ENCODE measurements at regions not wholly inside any gene's neighbourhood (a gene's known extent, or its start where the extent isn't known, plus 50 kb on each side); places are given as distances from the start of the nearest gene placed in this dataset.
"Not testable (repeated sequence)": the region's sequence is repeated elsewhere in the genome, so short reads cannot be mapped to it uniquely, and the experiment has no call there.

DNA sequence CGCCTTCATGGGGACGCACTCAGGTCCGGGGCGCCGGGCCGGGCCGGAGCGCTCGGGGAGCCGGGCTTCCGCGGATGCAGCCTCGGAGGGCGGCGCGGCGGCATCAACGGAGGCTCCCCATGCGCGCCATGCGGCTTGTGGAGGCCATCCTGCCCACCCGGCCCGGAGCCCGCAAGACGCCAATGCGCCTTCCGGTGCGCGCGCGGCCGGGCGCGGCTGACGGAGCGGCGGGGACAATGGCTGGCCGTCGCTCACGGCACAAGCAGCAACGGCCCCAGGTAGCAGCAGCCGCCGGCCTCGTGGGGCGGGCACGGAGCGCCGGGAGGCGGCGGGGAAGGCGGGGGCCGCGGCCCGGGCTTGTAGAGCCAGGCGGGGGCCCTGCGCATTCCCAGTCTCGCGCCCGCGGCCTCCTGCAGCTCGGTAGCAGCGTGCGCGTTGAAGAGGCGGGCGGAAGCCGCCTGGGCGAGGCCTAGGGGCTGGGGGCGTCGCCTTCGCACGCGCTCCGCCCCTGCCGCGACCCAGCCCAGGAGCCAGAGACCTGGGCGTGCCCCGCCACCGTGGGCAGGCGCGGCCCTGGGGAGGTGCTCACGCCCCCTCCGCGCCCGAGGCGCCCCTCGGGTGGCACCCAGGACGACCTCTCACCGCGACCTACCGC lies 168.6 kb upstream of the PRKX start:
- DNase-seq: not testable (repeated sequence)

DNA sequence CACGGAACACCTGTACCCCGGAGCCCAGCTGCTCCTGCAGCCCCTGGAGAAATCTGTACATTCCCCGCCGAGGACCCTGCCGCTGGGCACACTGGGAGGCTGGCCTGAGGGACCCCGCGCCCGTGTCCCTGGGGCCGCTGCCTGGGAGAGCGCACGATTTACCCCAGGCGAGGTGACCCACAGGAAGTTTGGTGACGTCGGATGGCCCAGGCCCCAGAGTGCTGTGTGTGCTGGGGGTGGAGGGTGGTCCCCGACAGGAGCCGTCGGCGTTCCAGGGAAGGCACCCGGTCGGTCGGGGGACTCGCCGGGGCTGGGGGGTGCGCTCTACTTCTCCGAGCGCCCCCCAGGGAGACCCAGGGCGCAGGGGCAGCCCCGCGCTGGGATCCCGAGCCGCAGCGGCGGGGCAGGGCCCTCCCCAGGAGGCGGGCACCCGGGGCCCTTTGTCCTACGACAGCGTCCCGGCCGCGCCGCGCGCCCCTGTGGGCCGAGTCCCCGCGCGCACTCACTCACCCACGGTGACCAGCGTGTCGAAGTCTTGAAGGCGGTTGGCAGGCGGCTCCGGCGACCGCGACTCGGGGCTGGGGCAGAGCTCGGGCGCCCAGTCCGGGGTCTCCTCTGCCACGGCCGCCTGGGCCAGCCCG lies 167.9 kb upstream of the PRKX start:
- DNase-seq: not testable (repeated sequence)

DNA sequence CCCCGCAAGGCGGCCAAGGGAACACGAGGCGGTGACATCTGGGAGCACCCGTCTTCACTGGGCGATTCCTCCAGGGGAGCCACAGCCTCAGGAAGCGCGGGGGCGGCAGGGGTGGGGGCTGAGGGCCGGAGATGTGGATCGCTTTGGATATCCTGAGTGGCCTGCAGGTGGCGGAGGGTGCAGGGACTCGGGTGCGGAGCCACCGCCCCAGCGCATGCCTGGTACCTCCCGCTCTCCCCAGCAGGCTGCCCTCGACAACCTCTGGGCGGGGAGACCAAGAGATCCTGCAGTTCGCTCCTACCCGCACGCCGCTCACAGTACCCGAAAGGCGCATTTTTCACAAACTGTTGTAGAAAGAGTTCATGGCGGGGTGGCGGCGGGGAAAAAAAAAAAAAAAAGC lies 162.9 kb upstream of the PRKX start:
- not testable (repeated sequence) for DNase-seq

DNA sequence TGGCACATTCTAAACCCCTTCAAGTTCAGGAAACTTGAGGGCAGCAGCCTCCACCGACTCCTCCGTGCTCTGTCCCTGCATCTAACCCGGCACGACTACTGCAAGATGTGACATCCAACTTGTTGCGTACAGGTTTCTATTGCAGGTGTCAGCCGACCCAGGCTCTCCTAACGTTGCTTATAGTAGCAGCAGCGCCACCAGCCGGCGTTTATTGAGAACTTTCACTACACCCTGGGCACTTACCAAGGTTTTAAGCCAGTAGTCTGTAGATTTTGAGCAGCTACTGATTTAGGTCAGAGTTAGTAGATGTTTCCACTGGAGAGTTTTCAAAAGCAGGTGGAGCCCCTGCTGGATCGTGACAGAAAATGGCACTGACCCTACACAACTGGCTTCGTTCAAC lies 162.2 kb upstream of the PRKX start:
- DNase-seq: not testable (repeated sequence)

DNA sequence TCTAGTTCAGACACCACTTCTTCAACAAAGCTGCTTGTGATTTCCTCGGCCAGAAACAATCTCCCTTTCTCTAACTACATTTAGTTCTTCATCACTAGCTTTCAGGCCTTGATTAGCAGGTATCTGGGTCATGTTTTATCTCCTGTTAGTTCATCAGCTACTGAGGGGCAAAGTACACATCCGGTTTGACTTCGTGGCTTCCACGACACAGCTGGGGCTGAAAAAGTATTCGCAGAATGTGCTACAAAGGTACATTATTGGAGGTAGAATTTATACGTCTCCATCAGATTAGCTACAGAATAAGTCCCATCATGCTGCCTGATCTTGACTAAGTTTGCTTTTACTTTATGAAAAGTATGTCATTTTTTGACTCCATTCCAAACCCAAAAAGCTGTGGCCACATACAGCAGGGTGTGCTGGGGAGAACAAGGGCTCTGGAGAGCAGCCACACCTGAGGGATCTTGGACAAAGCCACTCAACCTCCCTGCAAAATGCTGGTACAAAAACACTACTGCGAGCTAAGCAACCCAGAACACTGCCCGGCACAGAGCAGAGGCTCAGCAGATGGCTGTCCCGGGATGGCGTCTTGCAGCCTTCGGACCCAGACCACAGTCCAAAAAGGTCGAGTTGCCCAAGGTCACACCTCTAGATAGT lies 158.9 kb upstream of the PRKX start:
- not testable (repeated sequence) for DNase-seq

DNA sequence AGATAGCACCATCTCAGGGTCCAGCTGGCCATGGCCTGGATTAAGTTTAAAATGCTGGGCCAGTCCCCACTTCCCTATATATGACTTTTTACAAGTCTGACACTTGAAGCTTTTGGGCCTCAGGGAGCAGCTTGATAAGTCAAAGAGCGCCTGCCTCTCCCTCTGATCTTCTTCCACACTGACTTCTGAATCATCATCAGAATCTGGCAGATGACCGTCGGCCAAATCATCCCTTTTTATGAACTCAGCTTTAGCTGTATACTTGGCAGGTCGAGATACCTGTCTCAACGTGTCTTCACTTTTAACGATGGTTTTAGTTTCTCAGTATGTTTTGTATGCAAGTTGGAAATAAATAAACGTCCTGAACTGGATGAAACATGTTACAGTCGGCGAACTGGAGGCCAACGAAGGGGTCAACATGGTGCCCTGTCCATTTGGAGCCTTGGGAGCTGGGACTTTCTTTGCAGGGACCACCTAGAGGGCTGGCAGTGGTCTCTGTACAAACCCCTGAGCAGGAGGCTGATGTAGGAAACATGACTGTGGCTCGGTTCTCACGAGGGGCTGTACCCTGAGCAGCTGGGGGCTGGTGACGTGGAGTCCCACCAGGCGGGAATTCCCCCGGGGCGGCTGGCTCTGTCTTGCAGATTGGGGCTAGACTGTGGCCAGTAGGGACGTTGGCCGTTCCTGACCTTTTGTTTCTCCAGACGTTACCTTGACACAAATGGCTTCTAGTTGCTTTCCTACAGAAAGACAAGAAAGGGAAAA lies 153.8 kb upstream of the PRKX start:
- not testable (repeated sequence) for DNase-seq

DNA sequence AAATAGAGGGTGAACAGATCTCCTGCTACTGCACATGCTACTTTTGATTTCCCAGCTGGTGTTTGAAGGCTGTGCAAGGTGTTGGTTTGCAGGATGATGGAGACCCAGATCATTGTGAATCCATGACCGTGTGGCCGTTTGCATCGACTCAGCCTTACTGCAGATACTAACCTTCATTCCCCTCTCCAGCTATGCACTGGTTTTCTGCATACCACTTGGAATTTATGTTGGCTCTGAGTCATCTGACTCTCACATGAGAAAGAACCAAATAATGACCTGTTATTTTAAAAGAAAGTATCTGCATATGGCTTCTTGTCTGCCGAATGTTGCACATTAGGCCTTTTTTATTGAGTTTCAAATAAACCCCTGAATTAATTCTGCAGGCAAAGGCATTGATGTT lies 144.9 kb upstream of the PRKX start:
- not testable (repeated sequence) for DNase-seq

DNA sequence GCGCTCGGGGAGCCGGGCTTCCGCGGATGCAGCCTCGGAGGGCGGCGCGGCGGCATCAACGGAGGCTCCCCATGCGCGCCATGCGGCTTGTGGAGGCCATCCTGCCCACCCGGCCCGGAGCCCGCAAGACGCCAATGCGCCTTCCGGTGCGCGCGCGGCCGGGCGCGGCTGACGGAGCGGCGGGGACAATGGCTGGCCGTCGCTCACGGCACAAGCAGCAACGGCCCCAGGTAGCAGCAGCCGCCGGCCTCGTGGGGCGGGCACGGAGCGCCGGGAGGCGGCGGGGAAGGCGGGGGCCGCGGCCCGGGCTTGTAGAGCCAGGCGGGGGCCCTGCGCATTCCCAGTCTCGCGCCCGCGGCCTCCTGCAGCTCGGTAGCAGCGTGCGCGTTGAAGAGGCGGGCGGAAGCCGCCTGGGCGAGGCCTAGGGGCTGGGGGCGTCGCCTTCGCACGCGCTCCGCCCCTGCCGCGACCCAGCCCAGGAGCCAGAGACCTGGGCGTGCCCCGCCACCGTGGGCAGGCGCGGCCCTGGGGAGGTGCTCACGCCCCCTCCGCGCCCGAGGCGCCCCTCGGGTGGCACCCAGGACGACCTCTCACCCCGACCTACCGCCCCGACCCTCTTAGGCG lies 130.2 kb upstream of the PRKX start:
- DNase-seq: not testable (repeated sequence)

DNA sequence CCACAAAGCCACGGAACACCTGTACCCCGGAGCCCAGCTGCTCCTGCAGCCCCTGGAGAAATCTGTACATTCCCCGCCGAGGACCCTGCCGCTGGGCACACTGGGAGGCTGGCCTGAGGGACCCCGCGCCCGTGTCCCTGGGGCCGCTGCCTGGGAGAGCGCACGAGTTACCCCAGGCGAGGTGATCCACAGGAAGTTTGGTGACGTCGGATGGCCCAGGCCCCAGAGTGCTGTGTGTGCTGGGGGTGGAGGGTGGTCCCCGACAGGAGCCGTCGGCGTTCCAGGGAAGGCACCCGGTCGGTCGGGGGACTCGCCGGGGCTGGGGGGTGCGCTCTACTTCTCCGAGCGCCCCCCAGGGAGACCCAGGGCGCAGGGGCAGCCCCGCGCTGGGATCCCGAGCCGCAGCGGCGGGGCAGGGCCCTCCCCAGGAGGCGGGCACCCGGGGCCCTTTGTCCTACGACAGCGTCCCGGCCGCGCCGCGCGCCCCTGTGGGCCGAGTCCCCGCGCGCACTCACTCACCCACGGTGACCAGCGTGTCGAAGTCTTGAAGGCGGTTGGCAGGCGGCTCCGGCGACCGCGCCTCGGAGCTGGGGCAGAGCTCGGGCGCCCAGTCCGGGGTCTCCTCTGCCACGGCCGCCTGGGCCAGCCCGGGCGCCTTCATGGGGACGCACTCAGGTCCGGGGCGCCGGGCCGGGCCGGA lies 129.5 kb upstream of the PRKX start:
- not testable (repeated sequence) for DNase-seq

DNA sequence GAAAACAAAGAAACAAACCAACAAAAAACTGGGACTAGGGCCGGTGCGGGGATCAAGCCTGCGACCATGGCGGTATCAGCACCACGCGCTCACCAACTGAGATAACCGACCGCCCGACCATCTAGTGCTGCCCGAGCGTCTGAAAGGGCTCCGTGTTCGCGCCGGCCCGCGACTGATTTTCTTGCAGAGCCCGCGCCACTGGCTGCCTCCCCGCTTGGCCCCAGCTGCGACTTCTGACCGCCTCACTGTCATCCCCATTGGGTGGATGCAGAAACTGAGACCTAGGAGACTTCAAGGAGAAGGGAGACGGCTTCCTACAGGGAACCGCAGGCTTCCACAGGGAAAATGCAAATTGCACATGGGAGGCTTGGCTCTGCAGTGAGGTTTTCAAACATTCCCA lies 125.3 kb upstream of the PRKX start:
- not testable (repeated sequence) for DNase-seq

DNA sequence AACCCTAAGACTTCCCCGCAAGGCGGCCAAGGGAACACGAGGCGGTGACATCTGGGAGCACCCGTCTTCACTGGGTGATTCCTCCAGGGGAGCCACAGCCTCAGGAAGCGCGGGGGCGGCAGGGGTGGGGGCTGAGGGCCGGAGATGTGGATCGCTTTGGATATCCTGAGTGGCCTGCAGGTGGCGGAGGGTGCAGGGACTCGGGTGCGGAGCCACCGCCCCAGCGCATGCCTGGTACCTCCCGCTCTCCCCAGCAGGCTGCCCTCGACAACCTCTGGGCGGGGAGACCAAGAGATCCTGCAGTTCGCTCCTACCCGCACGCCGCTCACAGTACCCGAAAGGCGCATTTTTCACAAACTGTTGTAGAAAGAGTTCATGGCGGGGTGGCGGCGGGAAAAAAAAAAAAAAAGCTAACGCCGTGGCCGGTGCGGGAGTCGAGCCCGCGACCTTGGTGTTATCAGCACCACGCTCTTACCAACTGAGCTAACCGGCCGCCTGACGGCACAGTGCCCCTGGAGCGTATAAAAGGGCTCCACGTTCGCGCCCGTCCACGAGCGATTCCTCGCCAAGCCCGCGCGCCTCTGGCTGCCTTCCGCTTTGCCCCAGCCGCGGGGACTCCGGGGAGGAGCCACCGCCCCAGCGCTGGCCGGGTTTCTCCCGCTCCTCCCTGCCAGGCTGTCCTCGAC lies 124.7 kb upstream of the PRKX start:
- not testable (repeated sequence) for DNase-seq

DNA sequence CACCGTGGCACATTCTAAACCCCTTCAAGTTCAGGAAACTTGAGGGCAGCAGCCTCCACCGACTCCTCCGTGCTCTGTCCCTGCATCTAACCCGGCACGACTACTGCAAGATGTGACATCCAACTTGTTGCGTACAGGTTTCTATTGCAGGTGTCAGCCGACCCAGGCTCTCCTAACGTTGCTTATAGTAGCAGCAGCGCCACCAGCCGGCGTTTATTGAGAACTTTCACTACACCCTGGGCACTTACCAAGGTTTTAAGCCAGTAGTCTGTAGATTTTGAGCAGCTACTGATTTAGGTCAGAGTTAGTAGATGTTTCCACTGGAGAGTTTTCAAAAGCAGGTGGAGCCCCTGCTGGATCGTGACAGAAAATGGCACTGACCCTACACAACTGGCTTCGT lies 123.8 kb upstream of the PRKX start:
- not testable (repeated sequence) for DNase-seq

DNA sequence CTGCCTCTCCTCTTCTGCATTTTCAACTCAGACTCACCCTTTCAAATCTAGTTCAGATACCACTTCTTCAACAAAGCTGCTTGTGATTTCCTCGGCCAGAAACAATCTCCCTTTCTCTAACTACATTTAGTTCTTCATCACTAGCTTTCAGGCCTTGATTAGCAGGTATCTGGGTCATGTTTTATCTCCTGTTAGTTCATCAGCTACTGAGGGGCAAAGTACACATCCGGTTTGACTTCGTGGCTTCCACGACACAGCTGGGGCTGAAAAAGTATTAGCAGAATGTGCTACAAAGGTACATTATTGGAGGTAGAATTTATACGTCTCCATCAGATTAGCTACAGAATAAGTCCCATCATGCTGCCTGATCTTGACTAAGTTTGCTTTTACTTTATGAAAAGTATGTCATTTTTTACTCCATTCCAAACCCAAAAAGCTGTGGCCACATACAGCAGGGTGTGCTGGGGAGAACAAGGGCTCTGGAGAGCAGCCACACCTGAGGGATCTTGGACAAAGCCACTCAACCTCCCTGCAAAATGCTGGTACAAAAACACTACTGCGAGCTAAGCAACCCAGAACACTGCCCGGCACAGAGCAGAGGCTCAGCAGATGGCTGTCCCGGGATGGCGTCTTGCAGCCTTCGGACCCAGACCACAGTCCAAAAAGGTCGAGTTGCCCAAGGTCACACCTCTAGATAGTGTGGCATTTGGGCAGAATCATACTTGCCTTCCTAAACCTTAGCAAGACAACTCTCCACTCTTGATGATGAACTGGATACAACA lies 120.5 kb upstream of the PRKX start:
- not testable (repeated sequence) for DNase-seq

DNA sequence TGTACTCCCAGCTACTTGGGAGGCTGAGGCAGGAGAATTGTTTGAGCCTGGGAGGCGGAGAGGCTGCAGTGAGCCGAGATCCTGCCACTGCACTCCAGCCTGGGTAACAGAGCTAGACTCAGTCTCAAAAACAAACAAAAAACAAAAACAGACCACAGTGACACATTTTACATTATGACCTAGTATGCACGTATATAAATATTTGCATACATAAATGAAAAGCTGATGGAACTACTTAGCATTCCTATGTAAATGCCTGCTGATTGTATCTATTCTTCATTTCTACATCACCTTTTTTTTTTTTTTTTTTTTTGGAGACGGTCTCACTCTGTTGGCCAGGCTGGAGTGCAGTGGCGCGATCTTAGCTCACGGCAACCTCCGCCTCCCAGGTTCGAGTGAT lies 116.6 kb upstream of the PRKX start:
- not testable (repeated sequence) for DNase-seq

DNA sequence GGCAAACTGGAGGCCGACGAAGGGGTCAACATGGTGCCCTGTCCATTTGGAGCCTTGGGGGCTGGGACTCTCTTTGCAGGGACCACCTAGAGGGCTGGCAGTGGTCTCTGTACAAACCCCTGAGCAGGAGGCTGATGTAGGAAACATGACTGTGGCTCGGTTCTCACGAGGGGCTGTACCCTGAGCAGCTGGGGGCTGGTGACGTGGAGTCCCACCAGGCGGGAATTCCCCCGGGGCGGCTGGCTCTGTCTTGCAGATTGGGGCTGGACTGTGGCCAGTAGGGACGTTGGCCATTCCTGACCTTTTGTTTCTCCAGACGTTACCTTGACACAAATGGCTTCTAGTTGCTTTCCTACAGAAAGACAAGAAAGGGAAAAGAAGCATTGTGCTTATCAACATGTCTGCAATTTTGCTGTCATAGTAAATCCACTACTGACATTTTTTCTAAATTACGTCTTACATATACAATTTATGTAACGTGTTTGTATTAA lies 115.6 kb upstream of the PRKX start:
- DNase-seq: not testable (repeated sequence)

DNA sequence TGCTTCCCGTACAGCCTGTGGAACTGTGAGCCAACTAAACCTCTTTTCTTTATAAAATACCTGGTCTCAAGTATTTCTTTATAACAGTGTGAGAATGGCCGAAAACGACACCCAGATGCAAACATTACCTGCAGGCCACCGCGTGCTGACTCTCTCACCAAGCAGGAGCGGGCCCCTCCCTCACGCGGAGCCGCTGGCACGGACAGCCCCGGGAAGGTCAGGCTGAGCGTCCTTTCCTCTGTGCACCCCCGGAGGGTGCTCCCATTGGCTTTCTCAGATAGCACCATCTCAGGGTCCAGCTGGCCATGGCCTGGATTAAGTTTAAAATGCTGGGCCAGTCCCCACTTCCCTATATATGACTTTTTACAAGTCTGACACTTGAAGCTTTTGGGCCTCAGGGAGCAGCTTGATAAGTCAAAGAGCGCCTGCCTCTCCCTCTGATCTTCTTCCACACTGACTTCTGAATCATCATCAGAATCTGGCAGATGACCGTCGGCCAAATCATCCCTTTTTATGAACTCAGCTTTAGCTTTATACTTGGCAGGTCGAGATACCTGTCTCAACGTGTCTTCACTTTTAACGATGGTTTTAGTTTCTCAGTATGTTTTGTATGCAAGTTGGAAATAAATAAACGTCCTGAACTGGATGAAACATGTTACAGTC lies 115.1 kb upstream of the PRKX start:
- DNase-seq: not testable (repeated sequence)

DNA sequence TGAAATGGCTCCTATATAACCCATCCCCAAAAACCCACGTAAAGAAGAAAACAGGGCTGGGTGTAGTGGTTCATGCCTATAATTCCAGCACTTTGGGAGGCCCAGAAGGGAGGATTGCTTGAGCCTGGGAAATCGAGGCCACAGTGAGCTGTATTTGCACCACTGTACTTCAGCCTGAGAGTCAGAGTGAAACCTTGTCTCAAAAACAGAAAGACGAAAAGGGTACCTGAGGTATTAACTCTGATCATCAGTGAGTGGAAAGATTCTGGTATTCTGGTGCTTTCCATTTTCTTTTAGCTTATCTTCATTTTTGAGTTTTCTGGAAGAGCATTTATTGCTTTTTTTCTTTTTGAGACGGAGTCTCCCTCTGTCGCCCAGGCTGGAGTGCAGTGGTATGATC lies 110.6 kb upstream of the PRKX start:
- DNase-seq: not testable (repeated sequence)

DNA sequence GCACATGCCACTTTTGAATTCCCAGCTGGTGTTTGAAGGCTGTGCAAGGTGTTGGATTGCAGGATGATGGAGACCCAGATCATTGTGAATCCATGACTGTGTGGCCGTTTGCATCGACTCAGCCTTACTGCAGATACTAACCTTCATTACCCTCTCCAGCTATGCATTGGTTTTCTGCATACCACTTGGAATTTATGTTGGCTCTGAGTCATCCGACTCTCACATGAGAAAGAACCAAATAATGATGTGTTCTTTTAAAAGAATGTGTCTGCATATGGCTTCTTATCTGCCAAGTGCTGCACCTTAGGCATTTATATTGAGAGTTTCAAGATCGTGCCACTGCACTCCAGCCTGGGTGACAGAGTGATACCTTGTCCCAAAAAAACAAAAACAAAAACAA lies 106.7 kb upstream of the PRKX start:
- DNase-seq: no peak

DNA sequence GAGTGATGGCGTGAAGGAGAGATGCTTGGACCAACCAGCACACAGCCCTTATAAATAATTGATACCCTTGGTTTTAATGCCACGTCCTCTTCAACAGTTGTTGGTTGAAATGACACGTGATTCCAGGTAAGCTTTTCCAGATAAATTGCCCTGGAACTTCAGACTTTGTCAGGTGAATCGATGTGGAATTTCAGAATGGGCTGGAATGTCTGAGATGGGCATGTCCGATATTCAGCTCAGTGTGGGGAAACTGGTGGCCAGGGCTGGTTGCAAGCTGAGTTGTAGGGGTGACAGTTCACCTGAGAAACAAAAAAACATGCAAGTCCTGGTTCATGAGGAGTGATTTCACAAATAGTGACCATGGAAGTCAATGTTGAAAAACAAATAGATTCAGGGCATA lies 104.0 kb upstream of the PRKX start:
- DNase-seq: not testable (repeated sequence)
